ENCODE measurements at regions not wholly inside any gene's neighbourhood (a gene's known extent, or its start where the extent isn't known, plus 50 kb on each side); places are given as distances from the start of the nearest gene placed in this dataset.
A peak's percentile ranks its signal among the peaks of the same experiment; 100 is the strongest.

DNA sequence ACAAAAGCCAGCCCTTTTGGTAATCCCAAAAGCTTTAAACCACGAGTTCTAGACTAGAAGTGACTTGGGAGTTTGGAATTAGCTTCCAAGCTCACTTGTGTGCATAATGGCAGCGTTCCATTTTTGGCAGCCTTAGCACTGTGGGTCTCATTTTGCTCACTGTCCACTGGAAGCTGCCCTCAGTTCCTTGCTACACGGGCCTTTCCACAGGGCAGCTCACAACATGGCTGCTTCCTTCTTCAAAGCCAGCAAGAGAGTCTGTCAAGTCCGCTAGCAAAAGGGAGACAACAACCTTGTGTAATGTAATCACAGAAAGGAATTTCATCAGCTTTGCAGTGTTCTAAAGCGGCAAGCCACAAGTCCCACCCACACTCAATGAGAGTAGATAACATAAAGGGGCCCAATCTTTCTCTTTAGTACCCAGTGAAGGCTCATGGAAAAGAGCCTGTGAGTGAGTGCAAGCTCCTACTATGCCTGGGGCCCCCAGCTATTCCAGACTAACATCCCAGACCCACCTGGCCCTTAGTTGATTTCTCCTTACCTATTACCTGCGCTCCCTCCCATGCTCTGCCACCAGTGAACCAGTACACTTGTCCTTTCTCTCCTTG, 168.5 kb upstream of the FOXN2 start:
- DNase-seq = peak; percentile 66 to 93

GRCh38 chr2:48146552-48146951, 167.9 kb upstream of the FOXN2 start:
- peak; percentile 33 to 76 for DNase-seq

GRCh38 chr2:48147719-48148118, 166.8 kb upstream of the FOXN2 start:
- DNase-seq = no peak

GRCh38 chr2:48148841-48149430, 165.5 kb upstream of the FOXN2 start:
- DNase-seq = no peak

DNA sequence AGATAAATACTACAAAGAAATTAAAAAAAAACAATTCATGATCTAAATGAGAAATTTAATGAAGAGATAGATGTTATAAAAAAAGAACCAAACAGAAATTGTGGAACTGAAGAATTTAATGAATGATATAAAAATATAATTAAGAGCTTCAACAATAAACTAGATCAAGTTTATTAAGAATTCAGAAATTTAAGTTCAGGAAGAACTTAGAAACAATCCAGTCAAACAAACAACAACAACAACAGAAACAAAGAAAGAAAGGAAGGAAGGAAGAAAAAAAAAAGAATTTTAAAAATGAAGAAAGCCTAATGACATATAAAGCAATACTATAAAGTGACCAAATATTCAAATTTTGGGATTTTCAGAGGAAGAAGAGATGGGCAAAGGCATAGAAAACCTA, 157.3 kb upstream of the FOXN2 start:
- no peak for DNase-seq

DNA sequence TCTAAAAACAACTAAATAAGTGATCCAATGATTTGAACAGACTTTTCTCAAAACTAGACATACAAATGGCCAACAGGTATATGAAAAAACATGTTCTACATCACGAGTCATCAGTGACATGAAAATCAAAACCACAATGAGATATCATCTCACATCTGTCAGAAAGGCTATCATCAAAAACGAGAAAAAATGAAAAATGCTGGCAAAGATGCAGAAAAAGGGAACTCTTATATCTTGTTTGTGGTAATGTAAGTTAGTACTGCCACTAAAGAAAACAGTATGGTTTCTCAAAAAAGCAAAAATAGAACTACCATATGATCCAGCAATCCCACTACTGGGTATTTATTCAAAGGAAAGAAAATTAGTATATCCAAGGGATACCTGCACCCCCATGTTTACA, 152.9 kb upstream of the FOXN2 start:
- DNase-seq = no peak

DNA sequence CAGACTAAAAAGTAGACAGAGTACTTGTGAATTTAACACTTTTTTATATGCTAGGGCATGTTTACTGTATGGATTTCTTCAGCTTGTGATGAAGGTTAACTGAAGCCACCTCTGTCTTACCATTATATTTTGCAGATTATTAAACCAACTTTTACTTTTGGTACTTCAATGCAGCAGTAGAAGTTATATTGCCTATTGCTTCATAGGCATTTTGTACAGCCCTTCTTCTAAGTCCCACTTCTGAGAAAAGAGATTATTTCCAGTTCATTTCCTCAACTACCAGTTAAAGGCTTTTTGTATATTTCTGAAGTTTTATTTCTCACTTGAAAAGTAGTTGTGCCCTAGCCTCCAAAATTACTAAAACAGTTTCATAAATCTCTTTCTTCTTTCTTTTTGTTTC, 151.7 kb upstream of the FOXN2 start:
- no peak for DNase-seq

- DNase-seq = peak; percentile 49 to 57
These were observed 149.3 kb upstream of the FOXN2 start for GRCh38 chr2:48165070-48165753.

GRCh38 chr2:48169141-48169592, 145.3 kb upstream of the FOXN2 start:
- DNase-seq = peak; percentile 61 to 80

GRCh38 chr2:48170281-48170680, 144.2 kb upstream of the FOXN2 start:
- peak; percentile 55 to 86 for DNase-seq

DNA sequence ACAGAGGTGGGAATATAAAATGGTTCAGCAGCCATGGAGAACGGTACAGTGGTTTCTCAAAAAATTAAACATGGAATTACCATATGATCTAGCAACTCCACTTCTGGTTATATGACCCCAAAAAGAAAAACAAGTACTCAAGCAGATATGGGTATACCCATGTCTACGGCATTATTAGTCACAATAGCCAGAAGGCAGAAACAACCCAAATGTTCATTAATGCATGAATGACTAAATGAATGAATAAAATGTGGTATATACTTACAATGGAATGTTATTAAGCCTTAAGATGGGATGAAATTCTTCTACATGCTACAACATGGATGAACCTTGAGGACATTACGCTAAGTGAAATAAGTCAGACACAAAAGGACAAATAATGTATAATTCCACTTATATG, 141.3 kb upstream of the FOXN2 start:
- DNase-seq = no peak

GRCh38 chr2:48174503-48174902, 140.0 kb upstream of the FOXN2 start:
- peak; percentile 61 to 75 for DNase-seq

DNA sequence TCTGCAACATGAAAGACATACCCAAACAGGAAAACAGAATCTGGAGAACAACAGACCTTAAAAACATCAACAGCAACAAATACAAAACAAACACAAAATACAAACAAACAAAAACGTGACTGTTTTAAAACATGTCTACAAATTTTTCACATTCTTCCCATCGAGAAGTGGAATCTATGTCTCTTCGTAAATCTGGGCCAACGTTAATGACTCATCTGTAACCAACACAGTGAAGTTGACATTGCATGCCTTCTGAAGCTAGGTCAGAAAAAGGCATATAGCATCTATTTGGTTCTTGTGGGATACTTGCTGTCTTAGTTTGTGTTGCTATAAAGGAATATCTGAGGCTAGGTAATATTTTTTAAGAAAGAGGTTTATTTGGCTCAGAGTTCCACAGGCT, 139.2 kb upstream of the FOXN2 start:
- no peak for DNase-seq

GRCh38 chr2:48175656-48176055, 138.8 kb upstream of the FOXN2 start:
- DNase-seq = no peak

DNA sequence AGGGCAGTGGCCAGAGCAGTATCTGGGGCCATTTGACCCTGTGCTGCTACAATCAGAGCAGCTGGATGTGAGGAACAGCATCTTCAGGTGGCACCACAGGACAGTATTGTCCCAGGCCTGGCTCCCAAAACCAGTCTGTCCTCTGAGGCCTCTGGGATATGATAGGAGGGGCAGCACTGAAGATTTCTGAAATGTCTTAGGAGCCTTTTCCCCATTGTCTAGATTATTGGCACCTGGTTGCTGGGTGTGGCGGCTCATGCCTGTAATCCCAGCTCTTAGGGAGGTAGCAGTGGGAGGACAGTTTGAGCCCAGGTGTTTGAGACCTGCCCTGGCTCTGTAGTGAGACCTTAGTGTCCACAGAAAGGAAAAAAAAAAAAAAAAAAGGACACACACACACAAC, 137.6 kb upstream of the FOXN2 start:
- DNase-seq = no peak

DNA sequence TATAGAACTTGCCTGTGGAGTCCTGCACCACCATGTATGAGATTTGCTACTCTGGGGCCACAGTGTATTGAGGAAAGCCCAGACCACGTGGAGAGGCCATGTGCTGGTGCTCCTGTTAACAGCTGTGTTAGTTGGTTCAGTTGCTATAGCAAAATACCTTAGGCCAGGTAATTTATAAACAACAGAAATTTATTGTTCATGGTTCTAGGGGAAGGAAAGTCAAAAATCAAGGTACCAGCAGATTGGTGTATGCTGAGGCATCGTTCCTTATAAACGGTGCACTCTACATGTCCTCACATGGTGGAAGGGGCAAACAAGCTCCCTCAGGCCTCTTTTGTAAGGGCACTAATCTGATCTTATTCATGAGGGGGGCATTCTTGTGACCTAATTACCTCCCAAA, 135.9 kb upstream of the FOXN2 start:
- no peak for DNase-seq

DNA sequence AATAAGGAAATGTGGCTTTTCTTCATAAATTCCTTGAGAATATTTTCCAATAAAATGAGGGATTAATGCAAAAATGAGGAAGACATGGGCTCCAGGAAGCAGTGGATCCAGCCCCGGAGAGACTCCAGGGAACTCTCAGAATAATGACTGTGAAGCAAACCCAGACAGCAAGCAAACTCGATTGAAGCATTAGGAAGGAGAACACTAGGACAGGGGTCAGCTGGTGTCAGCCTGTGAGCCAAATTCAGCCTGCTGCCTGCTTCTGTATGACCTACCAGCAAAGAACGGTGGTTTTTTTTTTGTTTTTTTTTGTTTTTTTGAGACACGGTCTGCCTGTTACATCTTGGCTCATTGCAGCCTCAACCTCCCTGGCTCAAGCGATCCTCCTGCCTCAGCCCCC, 133.9 kb upstream of the FOXN2 start:
- DNase-seq = no peak

DNA sequence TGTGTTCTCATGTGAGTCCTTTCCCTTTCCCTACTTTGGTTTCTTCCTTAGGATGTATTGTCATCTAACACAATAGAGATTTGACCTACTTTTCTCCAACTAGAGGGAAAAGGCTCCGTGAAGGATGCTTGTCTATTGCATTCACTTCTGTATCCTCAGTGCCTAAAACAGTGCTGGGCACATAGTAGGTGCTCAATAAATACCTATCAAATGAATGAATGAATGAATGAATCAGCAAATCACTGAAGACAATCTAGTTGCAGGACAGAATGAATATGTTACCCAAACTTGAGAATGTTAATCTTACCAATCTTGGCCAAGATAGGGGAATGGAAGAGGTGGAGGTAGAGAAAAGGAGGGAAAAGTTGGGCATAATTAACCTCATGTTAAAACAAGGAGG, 131.2 kb upstream of the FOXN2 start:
- DNase-seq = no peak

GRCh38 chr2:48183991-48184390, 130.5 kb upstream of the FOXN2 start:
- no peak for DNase-seq

- DNase-seq = no peak
These were observed 127.0 kb upstream of the FOXN2 start for GRCh38 chr2:48187503-48187902.

DNA sequence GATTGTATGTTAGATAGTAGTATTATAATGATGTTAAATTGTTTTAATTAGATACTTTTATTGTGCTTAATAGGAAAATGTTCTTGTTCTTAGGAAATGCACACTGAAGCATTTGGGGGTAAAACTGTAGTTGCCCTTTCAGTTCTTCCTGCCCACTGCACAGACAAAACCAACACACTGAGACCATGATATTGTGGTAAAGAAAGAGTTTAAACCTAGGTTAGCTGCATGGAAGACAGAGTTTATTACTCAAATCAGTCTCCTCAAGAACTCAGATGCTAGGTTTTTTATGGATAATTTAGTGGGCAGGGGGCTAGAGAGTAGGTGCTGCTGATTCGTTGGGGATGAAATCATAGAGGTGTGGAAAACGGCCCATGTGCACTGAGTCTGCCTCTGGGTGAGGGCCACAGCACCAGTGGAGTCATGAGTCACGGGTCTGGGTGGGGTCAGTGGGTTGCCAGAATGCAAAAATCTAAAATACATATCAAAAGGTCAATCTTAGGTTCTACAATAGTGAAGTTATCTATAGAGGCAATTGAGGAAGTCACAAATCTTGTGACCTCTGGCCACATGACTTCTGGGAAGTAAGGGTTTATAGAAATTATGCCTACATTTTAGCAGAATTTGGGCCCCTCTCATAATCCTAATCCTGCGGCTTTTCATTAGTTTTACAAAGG, 124.8 kb upstream of the FOXN2 start:
- peak; percentile 79 to 83 for DNase-seq

DNA sequence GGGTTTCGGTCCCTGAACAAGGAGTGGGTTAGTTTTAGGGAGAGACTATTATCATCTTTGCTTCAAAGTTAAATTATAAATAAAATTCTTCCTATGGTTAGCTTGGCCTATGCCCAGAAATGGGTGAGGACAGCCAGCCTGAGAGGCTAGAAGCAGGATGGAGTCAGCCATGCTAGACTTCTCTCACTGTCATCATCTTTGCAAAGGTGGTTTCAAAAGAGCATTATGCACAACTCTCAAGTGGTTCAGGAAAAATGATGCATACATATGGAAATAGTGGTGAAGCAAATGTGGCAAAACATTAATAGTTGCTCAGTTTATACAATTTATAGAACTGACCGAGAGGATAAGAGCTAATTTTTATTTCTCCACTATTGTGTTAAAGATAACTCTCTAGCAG, 124.3 kb upstream of the FOXN2 start:
- peak in 1 of 2 donors; percentile 50 for DNase-seq

DNA sequence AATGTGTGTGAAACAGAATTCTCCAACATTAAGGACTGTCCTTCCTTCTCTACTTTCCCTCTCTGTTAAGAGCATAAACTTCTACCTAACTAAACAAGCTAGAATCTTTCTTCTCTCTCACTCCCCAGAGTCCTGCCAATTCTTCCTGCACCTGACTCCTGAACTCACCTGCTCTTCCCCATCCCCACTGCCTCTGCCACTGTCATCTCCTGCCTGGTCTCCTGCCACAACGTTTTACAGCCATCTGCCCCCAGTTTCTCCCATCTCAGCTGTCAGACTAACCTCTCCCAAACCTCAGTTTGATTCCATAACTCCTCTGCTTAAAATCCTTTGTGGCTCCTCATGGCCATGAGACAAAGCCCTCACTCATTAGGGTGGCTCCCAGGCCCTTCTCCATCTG, 119.8 kb upstream of the FOXN2 start:
- DNase-seq = no peak

- no peak for DNase-seq
These were observed 119.3 kb upstream of the FOXN2 start for GRCh38 chr2:48195169-48195568.
